HPDE6-E6E7 (cell line): ENCODE measurements at regions not wholly inside any gene's neighbourhood (a gene's known extent, or its start where the extent isn't known, plus 50 kb on each side); places are given as distances from the start of the nearest gene placed in this dataset.

ENCODE experiments used
- DNase-seq: peaks from one replicate; pipeline ENCODE4 v3.0.0; 2011; ENCODE audit warnings: missing footprints; ENCODE audit errors: extremely low spot score

GRCh38 chr1:232682248-232682647 lies 52.3 kb upstream of the SIPA1L2 start:
- no peak for DNase-seq

GRCh38 chr1:232684371-232685105 lies 54.6 kb upstream of the SIPA1L2 start:
- no peak for DNase-seq

GRCh38 chr1:232686346-232686745 lies 56.4 kb upstream of the SIPA1L2 start:
- no peak for DNase-seq

GRCh38 chr1:232687304-232687703 lies 57.4 kb upstream of the SIPA1L2 start:
- no peak for DNase-seq

- no peak for DNase-seq
Measured at GRCh38 chr1:232687728-232688127, 57.8 kb upstream of the SIPA1L2 start.

GRCh38 chr1:232688398-232688797 lies 58.5 kb upstream of the SIPA1L2 start:
- DNase-seq: no peak

GRCh38 chr1:232689711-232690110 lies 59.8 kb upstream of the SIPA1L2 start:
- no peak for DNase-seq

- no peak for DNase-seq
Measured at GRCh38 chr1:232690285-232690935, 60.5 kb upstream of the SIPA1L2 start.

GRCh38 chr1:232694475-232694874 lies 64.5 kb upstream of the SIPA1L2 start:
- DNase-seq: no peak

GRCh38 chr1:232695621-232696385 lies 65.9 kb upstream of the SIPA1L2 start:
- no peak for DNase-seq

GRCh38 chr1:232696466-232696865 lies 66.5 kb upstream of the SIPA1L2 start:
- no peak for DNase-seq

GRCh38 chr1:232697187-232697822 lies 67.4 kb upstream of the SIPA1L2 start:
- no peak for DNase-seq

- no peak for DNase-seq
Measured at GRCh38 chr1:232699814-232700213, 69.9 kb upstream of the SIPA1L2 start.

- no peak for DNase-seq
Measured at GRCh38 chr1:232702911-232703310, 73.0 kb upstream of the SIPA1L2 start.

GRCh38 chr1:232704256-232704655 lies 74.3 kb upstream of the SIPA1L2 start:
- no peak for DNase-seq

GRCh38 chr1:232704694-232705680 lies 75.1 kb upstream of the SIPA1L2 start:
- peak; percentile 57 for DNase-seq

- DNase-seq: no peak
Measured at GRCh38 chr1:232705815-232706575, 76.1 kb upstream of the SIPA1L2 start.

- no peak for DNase-seq
Measured at GRCh38 chr1:232707142-232707541, 77.2 kb upstream of the SIPA1L2 start.

GRCh38 chr1:232709386-232709785 lies 79.5 kb upstream of the SIPA1L2 start:
- DNase-seq: no peak

- no peak for DNase-seq
Measured at GRCh38 chr1:232711996-232712395, 82.1 kb upstream of the SIPA1L2 start.
